WTC11 (cell line): ENCODE measurements at regions not wholly inside any gene's neighbourhood (a gene's known extent, or its start where the extent isn't known, plus 50 kb on each side); places are given as distances from the start of the nearest gene placed in this dataset.

ENCODE experiments used
- ATAC-seq: fragments of 200-7000 bp; cut with Tn5 transposase; 2 replicates; pipeline ENCODE4 v1.10.0; 2021; ENCODE audit warnings: mild to moderate bottlenecking, moderate library complexity
- CTCF ChIA-PET: fragments of 300-600 bp; sonication (Branson Sonifier 250); formaldehyde crosslinking; loops from one replicate; lab custom pipeline; 2021; ENCODE audit warnings: antibody characterized with exemption; lab: Charles Lee
- POLR2A ChIA-PET: fragments of 350-600 bp; sonication (Branson Sonifier 250); formaldehyde crosslinking; loops from one replicate; lab custom pipeline; 2021; ENCODE audit warnings: antibody characterized with exemption; lab: Charles Lee
- DNase-seq: peaks from one replicate; pipeline ENCODE4 v3.0.0; 2021; ENCODE audit warnings: low spot score
- H3K27ac Mint-ChIP-seq: 2 replicates; pipeline ENCODE4 v1.8.0; 2021; ENCODE audit warnings: mixed read lengths
- H3K27me3 Mint-ChIP-seq: 2 replicates; pipeline ENCODE4 v1.8.0; 2021; ENCODE audit warnings: low read depth, mild to moderate bottlenecking, moderate library complexity, mixed read lengths
- H3K36me3 Mint-ChIP-seq: 2 replicates; pipeline ENCODE4 v1.8.0; 2021; ENCODE audit warnings: mixed read lengths
- H3K4me1 Mint-ChIP-seq: 2 replicates; pipeline ENCODE4 v1.8.0; 2022; ENCODE audit warnings: mixed read lengths
- H3K4me3 Mint-ChIP-seq: 2 replicates; pipeline ENCODE4 v1.8.0; 2021; ENCODE audit warnings: mild to moderate bottlenecking, moderate library complexity, mixed read lengths
- H3K9me3 Mint-ChIP-seq: 2 replicates; pipeline ENCODE4 v1.8.0; 2021; ENCODE audit warnings: mixed read lengths
- ATF1 ChIP-seq: sonication (generic); formaldehyde crosslinking; IDR thresholded peaks from 2 replicates; pipeline ENCODE4 v1.8.1; 2023; ENCODE audit warnings: mild to moderate bottlenecking, moderate library complexity, missing genetic modification reagents
- CREB1 ChIP-seq: sonication (generic); formaldehyde crosslinking; IDR thresholded peaks from 2 replicates; pipeline ENCODE4 v1.8.0; 2023; ENCODE audit warnings: mild to moderate bottlenecking, missing genetic modification reagents
- CREM ChIP-seq: sonication (generic); formaldehyde crosslinking; IDR thresholded peaks from 2 replicates; pipeline ENCODE4 v1.8.1; 2022; ENCODE audit warnings: mild to moderate bottlenecking, missing genetic modification reagents, moderate library complexity
- FOXP1 ChIP-seq: sonication (generic); formaldehyde crosslinking; IDR thresholded peaks from 2 replicates; pipeline ENCODE4 v1.8.0; 2022; ENCODE audit warnings: missing genetic modification reagents, mild to moderate bottlenecking, moderate library complexity, borderline replicate concordance
- GABPB1 ChIP-seq: sonication (generic); formaldehyde crosslinking; IDR thresholded peaks from 2 replicates; pipeline ENCODE4 v1.8.1; 2023; ENCODE audit warnings: mild to moderate bottlenecking, missing genetic modification reagents
- JAZF1 ChIP-seq: fragments of 250-450 bp; sonication (Bioruptor Pico); IDR thresholded peaks from 2 replicates; pipeline ENCODE4 v1.9.0; 2021; ENCODE audit warnings: moderate library complexity, mild to moderate bottlenecking, inconsistent platforms
- KAT7 ChIP-seq: sonication (generic); formaldehyde crosslinking; IDR thresholded peaks from 2 replicates; pipeline ENCODE4 v1.8.1; 2023; ENCODE audit warnings: missing genetic modification reagents, mild to moderate bottlenecking, borderline replicate concordance
- PRRX2 ChIP-seq: fragments of 250-450 bp; sonication (Bioruptor Pico); IDR thresholded peaks from 2 replicates; pipeline ENCODE4 v1.8.0; 2021; ENCODE audit warnings: mild to moderate bottlenecking
- SMAD4 ChIP-seq: sonication (generic); formaldehyde crosslinking; IDR thresholded peaks from 2 replicates; pipeline ENCODE4 v1.8.0; 2022; ENCODE audit warnings: mild to moderate bottlenecking, missing genetic modification reagents
- SOX15 ChIP-seq: fragments of 250-450 bp; sonication (Bioruptor Pico); IDR thresholded peaks from 2 replicates; pipeline ENCODE4 v1.9.0; 2021; ENCODE audit warnings: mild to moderate bottlenecking
- SP1 ChIP-seq: sonication (generic); formaldehyde crosslinking; conservative IDR thresholded peaks from 2 replicates; pipeline ENCODE4 v1.8.1; 2022; ENCODE audit warnings: missing genetic modification reagents
- ZBTB21 ChIP-seq: sonication (generic); formaldehyde crosslinking; IDR thresholded peaks from 2 replicates; pipeline ENCODE4 v1.8.1; 2023; ENCODE audit warnings: mild to moderate bottlenecking, missing genetic modification reagents, borderline replicate concordance
- ZNF219 ChIP-seq: sonication (generic); formaldehyde crosslinking; IDR thresholded peaks from 2 replicates; pipeline ENCODE4 v1.8.0; 2023; ENCODE audit warnings: missing genetic modification reagents, mild to moderate bottlenecking, borderline replicate concordance
- ZNF671 ChIP-seq: fragments of 250-450 bp; sonication (Bioruptor Pico); IDR thresholded peaks from 2 replicates; pipeline ENCODE4 v1.8.0; 2021; ENCODE audit warnings: mild to moderate bottlenecking
- TF ChIP-seq, protein P1 (sequence below): fragments of 250-450 bp; sonication (Bioruptor Pico); IDR thresholded peaks from 2 replicates; pipeline ENCODE4 v1.9.0; 2021; ENCODE audit warnings: moderate library complexity, mild to moderate bottlenecking, inconsistent platforms, borderline replicate concordance
- TF ChIP-seq, protein P2 (sequence below): sonication (generic); formaldehyde crosslinking; IDR thresholded peaks from 2 replicates; pipeline ENCODE4 v1.8.1; 2023; ENCODE audit warnings: mild to moderate bottlenecking, missing genetic modification reagents, moderate library complexity
- TF ChIP-seq, protein P3 (sequence below): fragments of 200-600 bp; IDR thresholded peaks from 2 replicates; pipeline ENCODE4 v1.8.0; 2022; ENCODE audit warnings: antibody characterized with exemption
- TF ChIP-seq, protein P4 (sequence below): sonication (generic); formaldehyde crosslinking; IDR thresholded peaks from 2 replicates; pipeline ENCODE4 v1.8.1; 2023; ENCODE audit warnings: mild to moderate bottlenecking, missing genetic modification reagents
- TF ChIP-seq, protein P5 (sequence below): sonication (generic); formaldehyde crosslinking; IDR thresholded peaks from 2 replicates; pipeline ENCODE4 v1.8.1; 2023; ENCODE audit warnings: mild to moderate bottlenecking, moderate library complexity, missing genetic modification reagents
- TF ChIP-seq, protein P6 (sequence below): fragments of 250-450 bp; sonication (Bioruptor Pico); conservative IDR thresholded peaks from 2 replicates; pipeline ENCODE4 v1.9.0; 2021; ENCODE audit warnings: mild to moderate bottlenecking
- TF ChIP-seq, protein P7 (sequence below): sonication (generic); formaldehyde crosslinking; IDR thresholded peaks from 2 replicates; pipeline ENCODE4 v1.8.0; 2022; ENCODE audit warnings: mild to moderate bottlenecking, missing genetic modification reagents
- TF ChIP-seq, protein P8 (sequence below): sonication (generic); formaldehyde crosslinking; IDR thresholded peaks from 2 replicates; pipeline ENCODE4 v1.8.1; 2022; ENCODE audit warnings: missing genetic modification reagents, borderline replicate concordance
- TF ChIP-seq, protein P9 (sequence below): fragments of 250-450 bp; sonication (Bioruptor Pico); IDR thresholded peaks from 2 replicates; pipeline ENCODE4 v2.1.2; 2022; ENCODE audit warnings: mild to moderate bottlenecking, moderate library complexity

DNA sequence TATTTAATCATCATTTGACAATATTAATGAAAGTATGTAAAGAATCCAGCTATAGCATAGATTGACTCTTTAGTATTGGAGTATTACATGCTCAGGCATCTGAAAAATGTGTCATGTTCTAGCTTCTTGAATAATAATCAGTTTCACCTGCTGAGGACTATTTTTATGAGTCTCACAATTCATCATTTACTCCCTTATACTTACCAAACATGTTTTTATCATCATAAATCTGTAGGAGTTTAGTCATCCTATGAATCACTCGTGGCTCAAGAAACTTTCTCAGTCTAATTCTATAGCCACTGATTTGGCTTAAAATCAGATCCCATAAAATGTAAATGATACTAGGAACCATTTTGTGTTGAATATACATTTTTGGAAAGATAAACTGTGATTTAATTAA lies 1616.1 kb downstream of the C4orf33 start:
- H3K4me3 Mint-ChIP-seq: no peak overlapping the region
- no peak for ATAC-seq
- H3K36me3 Mint-ChIP-seq: peaks cover 11% of the 10 kb centered on the region
- no peak overlapping the region for H3K27ac Mint-ChIP-seq
- TF ChIP-seq, protein P1, sequence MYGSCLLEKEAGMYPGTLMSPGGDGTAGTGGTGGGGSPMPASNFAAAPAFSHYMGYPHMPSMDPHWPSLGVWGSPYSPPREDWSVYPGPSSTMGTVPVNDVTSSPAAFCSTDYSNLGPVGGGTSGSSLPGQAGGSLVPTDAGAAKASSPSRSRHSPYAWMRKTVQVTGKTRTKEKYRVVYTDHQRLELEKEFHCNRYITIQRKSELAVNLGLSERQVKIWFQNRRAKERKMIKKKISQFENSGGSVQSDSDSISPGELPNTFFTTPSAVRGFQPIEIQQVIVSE (CRISPR knock-in tag): no peak
- TF ChIP-seq SMAD4 (CRISPR knock-in tag): no peak
- no peak for TF ChIP-seq JAZF1 (CRISPR knock-in tag)
- no peak for TF ChIP-seq KAT7 (CRISPR knock-in tag)
- no peak for TF ChIP-seq CREB1 (CRISPR knock-in tag)
- no peak for TF ChIP-seq ATF1 (CRISPR knock-in tag)
- no peak for TF ChIP-seq SOX15 (CRISPR knock-in tag)
- TF ChIP-seq ZBTB21: no peak
- TF ChIP-seq CREM (CRISPR knock-in tag): no peak
- no peak for TF ChIP-seq PRRX2 (CRISPR knock-in tag)
- TF ChIP-seq, protein P2, sequence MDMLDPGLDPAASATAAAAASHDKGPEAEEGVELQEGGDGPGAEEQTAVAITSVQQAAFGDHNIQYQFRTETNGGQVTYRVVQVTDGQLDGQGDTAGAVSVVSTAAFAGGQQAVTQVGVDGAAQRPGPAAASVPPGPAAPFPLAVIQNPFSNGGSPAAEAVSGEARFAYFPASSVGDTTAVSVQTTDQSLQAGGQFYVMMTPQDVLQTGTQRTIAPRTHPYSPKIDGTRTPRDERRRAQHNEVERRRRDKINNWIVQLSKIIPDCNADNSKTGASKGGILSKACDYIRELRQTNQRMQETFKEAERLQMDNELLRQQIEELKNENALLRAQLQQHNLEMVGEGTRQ: no peak
- TF ChIP-seq, protein P3, sequence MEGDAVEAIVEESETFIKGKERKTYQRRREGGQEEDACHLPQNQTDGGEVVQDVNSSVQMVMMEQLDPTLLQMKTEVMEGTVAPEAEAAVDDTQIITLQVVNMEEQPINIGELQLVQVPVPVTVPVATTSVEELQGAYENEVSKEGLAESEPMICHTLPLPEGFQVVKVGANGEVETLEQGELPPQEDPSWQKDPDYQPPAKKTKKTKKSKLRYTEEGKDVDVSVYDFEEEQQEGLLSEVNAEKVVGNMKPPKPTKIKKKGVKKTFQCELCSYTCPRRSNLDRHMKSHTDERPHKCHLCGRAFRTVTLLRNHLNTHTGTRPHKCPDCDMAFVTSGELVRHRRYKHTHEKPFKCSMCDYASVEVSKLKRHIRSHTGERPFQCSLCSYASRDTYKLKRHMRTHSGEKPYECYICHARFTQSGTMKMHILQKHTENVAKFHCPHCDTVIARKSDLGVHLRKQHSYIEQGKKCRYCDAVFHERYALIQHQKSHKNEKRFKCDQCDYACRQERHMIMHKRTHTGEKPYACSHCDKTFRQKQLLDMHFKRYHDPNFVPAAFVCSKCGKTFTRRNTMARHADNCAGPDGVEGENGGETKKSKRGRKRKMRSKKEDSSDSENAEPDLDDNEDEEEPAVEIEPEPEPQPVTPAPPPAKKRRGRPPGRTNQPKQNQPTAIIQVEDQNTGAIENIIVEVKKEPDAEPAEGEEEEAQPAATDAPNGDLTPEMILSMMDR: no peak
- TF ChIP-seq, protein P4, sequence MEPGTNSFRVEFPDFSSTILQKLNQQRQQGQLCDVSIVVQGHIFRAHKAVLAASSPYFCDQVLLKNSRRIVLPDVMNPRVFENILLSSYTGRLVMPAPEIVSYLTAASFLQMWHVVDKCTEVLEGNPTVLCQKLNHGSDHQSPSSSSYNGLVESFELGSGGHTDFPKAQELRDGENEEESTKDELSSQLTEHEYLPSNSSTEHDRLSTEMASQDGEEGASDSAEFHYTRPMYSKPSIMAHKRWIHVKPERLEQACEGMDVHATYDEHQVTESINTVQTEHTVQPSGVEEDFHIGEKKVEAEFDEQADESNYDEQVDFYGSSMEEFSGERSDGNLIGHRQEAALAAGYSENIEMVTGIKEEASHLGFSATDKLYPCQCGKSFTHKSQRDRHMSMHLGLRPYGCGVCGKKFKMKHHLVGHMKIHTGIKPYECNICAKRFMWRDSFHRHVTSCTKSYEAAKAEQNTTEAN (CRISPR knock-in tag): no peak
- TF ChIP-seq, protein P5, sequence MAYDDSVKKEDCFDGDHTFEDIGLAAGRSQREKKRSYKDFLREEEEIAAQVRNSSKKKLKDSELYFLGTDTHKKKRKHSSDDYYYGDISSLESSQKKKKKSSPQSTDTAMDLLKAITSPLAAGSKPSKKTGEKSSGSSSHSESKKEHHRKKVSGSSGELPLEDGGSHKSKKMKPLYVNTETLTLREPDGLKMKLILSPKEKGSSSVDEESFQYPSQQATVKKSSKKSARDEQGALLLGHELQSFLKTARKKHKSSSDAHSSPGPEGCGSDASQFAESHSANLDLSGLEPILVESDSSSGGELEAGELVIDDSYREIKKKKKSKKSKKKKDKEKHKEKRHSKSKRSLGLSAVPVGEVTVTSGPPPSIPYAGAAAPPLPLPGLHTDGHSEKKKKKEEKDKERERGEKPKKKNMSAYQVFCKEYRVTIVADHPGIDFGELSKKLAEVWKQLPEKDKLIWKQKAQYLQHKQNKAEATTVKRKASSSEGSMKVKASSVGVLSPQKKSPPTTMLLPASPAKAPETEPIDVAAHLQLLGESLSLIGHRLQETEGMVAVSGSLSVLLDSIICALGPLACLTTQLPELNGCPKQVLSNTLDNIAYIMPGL (CRISPR knock-in tag): no peak
- TF ChIP-seq SP1 (CRISPR knock-in tag): no peak
- TF ChIP-seq, protein P6, sequence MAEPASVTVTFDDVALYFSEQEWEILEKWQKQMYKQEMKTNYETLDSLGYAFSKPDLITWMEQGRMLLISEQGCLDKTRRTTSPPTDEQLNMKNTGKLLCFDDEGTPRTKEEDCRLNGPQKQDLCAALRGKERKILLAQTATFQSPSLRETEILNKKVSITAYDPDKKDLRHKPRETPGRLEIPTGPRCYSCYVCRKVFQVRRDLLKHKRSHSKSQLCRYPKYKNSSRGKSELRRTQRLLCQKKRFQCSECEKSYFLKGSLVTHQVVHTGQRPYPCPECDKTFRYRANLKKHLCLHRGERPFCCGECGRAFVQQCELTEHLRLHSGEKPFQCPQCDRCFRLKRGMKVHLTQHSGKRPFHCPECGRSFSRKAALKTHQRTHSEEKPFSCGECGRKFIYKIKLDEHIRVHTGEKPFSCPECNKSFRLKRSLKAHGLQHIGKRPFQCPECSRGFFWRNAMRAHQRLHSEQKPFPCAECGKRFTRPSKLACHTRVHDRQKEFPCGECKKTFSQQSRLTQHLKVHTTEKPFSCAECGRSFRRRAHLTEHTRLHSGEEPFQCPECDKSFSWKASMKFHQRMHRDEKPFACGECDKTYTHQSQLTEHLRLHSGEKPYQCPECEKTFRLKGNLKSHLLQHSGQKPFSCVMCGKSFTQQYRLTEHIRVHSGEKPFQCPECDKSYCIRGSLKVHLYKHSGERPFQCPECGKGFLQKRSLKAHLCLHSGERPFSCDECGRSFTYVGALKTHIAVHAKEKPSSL (CRISPR knock-in tag): no peak
- TF ChIP-seq, all 79 proteins: peak for 0
- Mint-ChIP-seq H3K9me3 (peaks cover 26% of the 10 kb centered on the region), H3K27me3 (peaks cover 3% of the 10 kb centered on the region; the same call in 1 of the 2 replicates), H3K4me1 (0 out of 2 replicates have a peak, but pooled peaks cover 2% of the 10 kb centered on the region)
- CTCF ChIA-PET: no interaction called here
- POLR2A ChIA-PET: no interaction called here
- DNase-seq: no peak

DNA sequence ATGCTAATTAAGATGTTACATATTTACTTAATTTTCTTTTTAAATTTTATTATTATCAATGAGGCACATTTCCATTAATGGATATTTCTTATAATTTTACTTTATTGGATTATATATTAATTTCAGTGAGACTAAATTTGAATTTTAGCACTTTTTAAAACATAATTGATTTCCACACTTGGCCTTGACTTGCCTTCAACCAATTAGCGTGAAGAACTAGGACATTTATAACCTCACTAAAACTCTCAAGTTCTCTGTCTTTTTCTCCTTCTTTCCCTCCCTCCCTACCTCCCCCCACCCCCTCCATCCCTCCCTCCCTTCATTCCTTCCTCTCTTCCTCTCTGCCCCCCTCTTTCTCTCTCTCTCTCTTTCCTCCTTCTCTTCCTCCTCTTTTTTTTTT lies 1618.1 kb downstream of the C4orf33 start:
- POLR2A ChIA-PET: no interaction called here
- TF ChIP-seq, protein P1 (CRISPR knock-in tag): no peak
- TF ChIP-seq ZNF671 (CRISPR knock-in tag) (no peak), CREB1 (CRISPR knock-in tag) (no peak), ZNF219 (CRISPR knock-in tag) (no peak), FOXP1 (CRISPR knock-in tag) (no peak), GABPB1 (CRISPR knock-in tag) (no peak)
- TF ChIP-seq, protein P7, sequence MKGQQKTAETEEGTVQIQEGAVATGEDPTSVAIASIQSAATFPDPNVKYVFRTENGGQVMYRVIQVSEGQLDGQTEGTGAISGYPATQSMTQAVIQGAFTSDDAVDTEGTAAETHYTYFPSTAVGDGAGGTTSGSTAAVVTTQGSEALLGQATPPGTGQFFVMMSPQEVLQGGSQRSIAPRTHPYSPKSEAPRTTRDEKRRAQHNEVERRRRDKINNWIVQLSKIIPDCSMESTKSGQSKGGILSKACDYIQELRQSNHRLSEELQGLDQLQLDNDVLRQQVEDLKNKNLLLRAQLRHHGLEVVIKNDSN: no peak
- TF ChIP-seq, protein P8, sequence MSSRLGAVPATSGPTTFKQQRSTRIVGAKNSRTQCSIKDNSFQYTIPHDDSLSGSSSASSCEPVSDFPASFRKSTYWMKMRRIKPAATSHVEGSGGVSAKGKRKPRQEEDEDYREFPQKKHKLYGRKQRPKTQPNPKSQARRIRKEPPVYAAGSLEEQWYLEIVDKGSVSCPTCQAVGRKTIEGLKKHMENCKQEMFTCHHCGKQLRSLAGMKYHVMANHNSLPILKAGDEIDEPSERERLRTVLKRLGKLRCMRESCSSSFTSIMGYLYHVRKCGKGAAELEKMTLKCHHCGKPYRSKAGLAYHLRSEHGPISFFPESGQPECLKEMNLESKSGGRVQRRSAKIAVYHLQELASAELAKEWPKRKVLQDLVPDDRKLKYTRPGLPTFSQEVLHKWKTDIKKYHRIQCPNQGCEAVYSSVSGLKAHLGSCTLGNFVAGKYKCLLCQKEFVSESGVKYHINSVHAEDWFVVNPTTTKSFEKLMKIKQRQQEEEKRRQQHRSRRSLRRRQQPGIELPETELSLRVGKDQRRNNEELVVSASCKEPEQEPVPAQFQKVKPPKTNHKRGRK (CRISPR knock-in tag): no peak
- TF ChIP-seq, protein P9, sequence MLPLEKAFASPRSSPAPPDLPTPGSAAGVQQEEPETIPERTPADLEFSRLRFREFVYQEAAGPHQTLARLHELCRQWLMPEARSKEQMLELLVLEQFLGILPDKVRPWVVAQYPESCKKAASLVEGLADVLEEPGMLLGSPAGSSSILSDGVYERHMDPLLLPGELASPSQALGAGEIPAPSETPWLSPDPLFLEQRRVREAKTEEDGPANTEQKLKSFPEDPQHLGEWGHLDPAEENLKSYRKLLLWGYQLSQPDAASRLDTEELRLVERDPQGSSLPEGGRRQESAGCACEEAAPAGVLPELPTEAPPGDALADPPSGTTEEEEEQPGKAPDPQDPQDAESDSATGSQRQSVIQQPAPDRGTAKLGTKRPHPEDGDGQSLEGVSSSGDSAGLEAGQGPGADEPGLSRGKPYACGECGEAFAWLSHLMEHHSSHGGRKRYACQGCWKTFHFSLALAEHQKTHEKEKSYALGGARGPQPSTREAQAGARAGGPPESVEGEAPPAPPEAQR: no peak

More for the DNA sequence above, 1618.1 kb downstream of the C4orf33 start:
- no peaks in the 10 kb centered on the region for H3K4me1 Mint-ChIP-seq
- peaks cover 12% of the 10 kb centered on the region for H3K27me3 Mint-ChIP-seq
- peaks cover 4% of the 10 kb centered on the region for H3K36me3 Mint-ChIP-seq
- DNase-seq (no peak), ATAC-seq (no peak)
- CTCF ChIA-PET: no interaction called here
- no peak overlapping the region for H3K27ac Mint-ChIP-seq
- peaks cover 13% of the 10 kb centered on the region for H3K9me3 Mint-ChIP-seq
- no peak overlapping the region for H3K4me3 Mint-ChIP-seq
